Stimulated activated effector memory CD8-positive, alpha-beta T cell treated with anti-CD3 and anti-CD28 coated beads, Interleukin-12 subunit alpha, Interleukin-12 subunit beta, amount 100 ng/mL, for 72 hours (primary cell): ENCODE measurements at regions not wholly inside any gene's neighbourhood (a gene's known extent, or its start where the extent isn't known, plus 50 kb on each side); places are given as distances from the start of the nearest gene placed in this dataset.

Source experiments
- ATAC-seq: fragments of 150-1000 bp; cut with Tn5 transposase; 2 replicates; pipeline ENCODE4 v1.10.0; 2021
- DNase-seq, 2 donors: peaks; one replicate each; pipeline ENCODE4 v3.0.0; 2021 to 2022; ENCODE audit warnings: low spot score in 2 of 2
- H3K27ac Mint-ChIP-seq: one replicate; pipeline ENCODE4 v1.8.0; 2022; ENCODE audit warnings: mild to moderate bottlenecking, mixed read lengths
- H3K36me3 Mint-ChIP-seq: one replicate; pipeline ENCODE4 v1.8.0; 2022; ENCODE audit warnings: mild to moderate bottlenecking, mixed read lengths
- H3K4me1 Mint-ChIP-seq: one replicate; pipeline ENCODE4 v1.8.0; 2022; ENCODE audit warnings: mixed read lengths
- H3K4me3 Mint-ChIP-seq: one replicate; pipeline ENCODE4 v1.8.0; 2022; ENCODE audit warnings: mild to moderate bottlenecking, mixed read lengths
- H3K9me3 Mint-ChIP-seq: one replicate; pipeline ENCODE4 v1.8.0; 2022; ENCODE audit warnings: mixed read lengths

DNA sequence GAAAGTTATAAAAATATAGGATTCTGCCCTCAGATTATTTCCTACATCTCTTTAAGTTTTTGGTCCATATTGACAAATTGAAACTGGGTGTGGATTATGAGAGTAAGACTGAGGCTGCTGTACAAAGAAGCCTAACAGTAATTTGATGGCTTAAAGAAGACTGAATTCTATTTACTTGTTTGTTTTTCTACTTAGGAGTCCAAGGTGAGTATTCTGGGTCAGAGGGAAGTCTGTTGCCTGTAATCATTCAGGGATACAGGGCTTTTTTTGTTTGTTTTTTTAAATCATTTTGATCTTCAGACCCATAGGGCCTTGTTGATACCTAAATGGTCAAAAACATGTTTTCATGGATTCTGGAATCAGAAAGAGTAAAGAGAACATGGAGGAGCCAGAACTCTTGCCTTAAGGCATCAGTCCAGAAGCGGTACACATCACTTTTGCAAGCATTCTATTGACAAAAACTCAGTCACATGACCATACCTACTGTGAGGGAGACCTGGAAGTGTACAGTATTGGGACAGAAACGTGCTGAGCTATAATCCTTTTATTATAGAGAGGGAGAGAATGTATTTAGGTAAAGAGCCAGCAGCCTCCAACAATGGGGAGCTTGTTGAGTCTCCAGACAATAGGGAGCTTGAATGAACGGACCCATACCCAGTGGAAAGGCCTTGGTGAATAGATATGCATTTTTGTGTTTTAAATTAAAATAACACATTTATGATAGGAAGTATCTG lies 102.7 kb downstream of the LRRC70 start:
- no peak overlapping the region for H3K4me3 Mint-ChIP-seq

DNA sequence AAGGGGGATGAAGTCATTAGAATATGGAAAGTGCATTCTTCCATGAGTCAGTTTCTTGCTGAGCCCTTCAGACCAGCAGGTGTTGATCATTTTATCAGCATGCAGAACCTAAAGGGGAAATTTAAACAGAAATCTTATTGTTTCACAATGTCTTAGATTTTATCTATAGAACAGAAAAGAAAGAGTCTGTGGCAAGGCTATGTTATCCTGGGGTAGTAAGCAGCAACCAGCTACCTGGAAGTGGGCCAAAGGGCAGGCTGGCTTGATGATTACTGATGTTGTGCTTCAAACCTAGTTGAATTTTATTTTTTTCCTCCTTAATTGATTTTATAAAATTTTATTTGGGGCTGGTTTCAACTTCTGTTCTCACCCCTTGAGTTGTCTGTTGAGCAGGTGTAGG lies 101.5 kb downstream of the LRRC70 start:
- Mint-ChIP-seq H3K27ac (no peak overlapping the region), H3K36me3 (no peaks in the 10 kb centered on the region), H3K9me3 (peaks cover 13% of the 10 kb centered on the region), H3K4me1 (no peaks in the 10 kb centered on the region), H3K4me3 (no peak overlapping the region)
- DNase-seq (no peak), ATAC-seq (no peak)

More for the DNA sequence above, 102.7 kb downstream of the LRRC70 start:
- ATAC-seq: no peak
- H3K36me3 Mint-ChIP-seq: no peaks in the 10 kb centered on the region
- no peak overlapping the region for H3K27ac Mint-ChIP-seq
- DNase-seq: no peak
- H3K4me1 Mint-ChIP-seq: no peaks in the 10 kb centered on the region
- H3K9me3 Mint-ChIP-seq: peaks cover 6% of the 10 kb centered on the region
